ENCODE measurements at regions not wholly inside any gene's neighbourhood (a gene's known extent, or its start where the extent isn't known, plus 50 kb on each side); places are given as distances from the start of the nearest gene placed in this dataset.
"Not testable (repeated sequence)": the region's sequence is repeated elsewhere in the genome, so short reads cannot be mapped to it uniquely, and the experiment has no call there.

DNA sequence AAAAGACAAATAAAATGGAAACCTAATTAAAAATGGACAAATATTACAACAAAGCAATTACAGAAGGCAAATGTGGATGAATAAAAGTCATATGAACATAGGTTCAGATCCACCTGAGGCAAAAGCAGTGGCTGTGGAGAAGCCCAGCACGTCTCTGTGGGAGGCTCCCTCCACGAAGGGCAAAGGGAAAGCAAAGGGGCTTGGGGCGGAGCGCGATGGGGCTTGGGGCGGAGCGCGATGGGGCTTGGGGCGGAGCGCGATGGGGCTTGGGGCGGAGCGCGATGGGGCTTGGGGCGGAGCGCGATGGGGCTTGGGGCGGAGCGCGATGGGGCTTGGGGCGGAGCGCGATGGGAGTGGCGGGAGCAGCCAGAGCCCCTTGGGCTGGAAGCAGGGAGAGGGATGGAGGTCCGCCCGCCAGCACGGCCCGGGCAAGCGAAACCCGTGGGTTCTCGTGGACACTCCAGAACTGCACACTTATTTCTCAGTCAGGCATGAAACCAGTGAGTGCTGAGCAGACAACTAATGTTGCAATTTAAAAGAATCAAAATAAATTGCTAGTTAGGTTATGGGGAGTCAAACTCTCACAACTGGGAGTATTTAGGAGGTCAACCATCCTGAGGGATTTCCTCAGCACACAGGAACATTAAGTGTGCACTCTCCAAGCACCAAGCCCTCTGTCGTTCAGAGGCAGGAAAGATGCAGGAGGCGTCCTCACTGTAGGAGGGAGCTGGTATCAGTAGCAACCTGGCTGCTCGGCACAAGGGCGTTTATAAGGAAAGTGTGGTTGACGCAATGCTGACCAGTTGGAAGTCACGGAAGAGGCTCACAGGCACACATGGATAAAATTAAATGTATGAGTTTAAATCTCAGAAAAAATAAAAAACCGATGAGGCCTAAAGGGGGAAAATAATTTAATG, 81.8 kb downstream of the NAPG start:
- TF ChIP-seq, protein P1, sequence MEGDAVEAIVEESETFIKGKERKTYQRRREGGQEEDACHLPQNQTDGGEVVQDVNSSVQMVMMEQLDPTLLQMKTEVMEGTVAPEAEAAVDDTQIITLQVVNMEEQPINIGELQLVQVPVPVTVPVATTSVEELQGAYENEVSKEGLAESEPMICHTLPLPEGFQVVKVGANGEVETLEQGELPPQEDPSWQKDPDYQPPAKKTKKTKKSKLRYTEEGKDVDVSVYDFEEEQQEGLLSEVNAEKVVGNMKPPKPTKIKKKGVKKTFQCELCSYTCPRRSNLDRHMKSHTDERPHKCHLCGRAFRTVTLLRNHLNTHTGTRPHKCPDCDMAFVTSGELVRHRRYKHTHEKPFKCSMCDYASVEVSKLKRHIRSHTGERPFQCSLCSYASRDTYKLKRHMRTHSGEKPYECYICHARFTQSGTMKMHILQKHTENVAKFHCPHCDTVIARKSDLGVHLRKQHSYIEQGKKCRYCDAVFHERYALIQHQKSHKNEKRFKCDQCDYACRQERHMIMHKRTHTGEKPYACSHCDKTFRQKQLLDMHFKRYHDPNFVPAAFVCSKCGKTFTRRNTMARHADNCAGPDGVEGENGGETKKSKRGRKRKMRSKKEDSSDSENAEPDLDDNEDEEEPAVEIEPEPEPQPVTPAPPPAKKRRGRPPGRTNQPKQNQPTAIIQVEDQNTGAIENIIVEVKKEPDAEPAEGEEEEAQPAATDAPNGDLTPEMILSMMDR (IDR thresholded peaks at IDR 0.05), result not testable (repeated sequence)
- TF ChIP-seq TCF7L2 (IDR thresholded peaks at IDR 0.05; ENCODE audit: low read depth, low read length); SIN3A (IDR thresholded peaks at IDR 0.05; ENCODE audit: borderline replicate concordance, insufficient read depth, low read depth, low read length); POLR2AphosphoS5 (IDR thresholded peaks at IDR 0.05; ENCODE audit: low read depth, low read length): not testable (repeated sequence)
